Subcutaneous abdominal adipose tissue (tissue), 5 donors: ENCODE measurements at regions not wholly inside any gene's neighbourhood (a gene's known extent, or its start where the extent isn't known, plus 50 kb on each side); places are given as distances from the start of the nearest gene placed in this dataset.

Experiments
- H3K27ac ChIP-seq: one replicate; pipeline ENCODE4 v1.7.0; 2013; ENCODE audit warnings: low read depth, mild to moderate bottlenecking, inconsistent platforms, low read length, moderate library complexity
- H3K27me3 ChIP-seq, 5 donors: one replicate each; pipeline ENCODE4 v1.7.0; 2013; ENCODE audit warnings: low read length in 5 of 5, inconsistent platforms in 1 of 5; ENCODE audit not compliant: control insufficient read depth in 5 of 5, insufficient read depth in 4 of 5
- H3K36me3 ChIP-seq, 5 donors: one replicate each; pipeline ENCODE4 v1.7.0; 2013; ENCODE audit warnings: low read length in 5 of 5; ENCODE audit not compliant: control insufficient read depth in 5 of 5, insufficient read depth in 5 of 5
- H3K4me1 ChIP-seq, 5 donors: one replicate each; pipeline ENCODE4 v1.7.0; 2013; ENCODE audit warnings: low read length in 5 of 5, mild to moderate bottlenecking in 3 of 5, moderate library complexity in 1 of 5; ENCODE audit not compliant: control insufficient read depth in 5 of 5, insufficient read depth in 5 of 5
- H3K4me3 ChIP-seq, 5 donors: one replicate each; pipeline ENCODE4 v1.7.0; 2013; ENCODE audit warnings: low read length in 5 of 5, low read depth in 1 of 5
- H3K9ac ChIP-seq, 5 donors: one replicate each; pipeline ENCODE4 v1.7.0; 2013; ENCODE audit warnings: low read length in 5 of 5, mild to moderate bottlenecking in 4 of 5, moderate library complexity in 3 of 5
- H3K9me3 ChIP-seq, 5 donors: one replicate each; pipeline ENCODE4 v1.7.0; 2013; ENCODE audit warnings: low read length in 5 of 5; ENCODE audit not compliant: control insufficient read depth in 5 of 5
- donor health status: healthy.
- donor health status: healthy.
- donor health status: healthy.
- donor health status: healthy.
- donor health status: healthy.

- Histone ChIP-seq H3K27me3 (peaks cover 0 to 3% (median 0%) of the 10 kb centered on the region in 5 donors), H3K4me3 (no peak overlapping the region), H3K27ac (no peak overlapping the region), H3K4me1 (peaks cover 0 to 3% (median 0%) of the 10 kb centered on the region in 5 donors), H3K36me3 (no peaks in the 10 kb centered on the region), H3K9ac (no peak overlapping the region), H3K9me3 (peaks cover 10 to 40% (median 13%) of the 10 kb centered on the region in 5 donors)
Measured at GRCh38 chr2:575727-576236, 101.4 kb downstream of the TMEM18 start.

DNA sequence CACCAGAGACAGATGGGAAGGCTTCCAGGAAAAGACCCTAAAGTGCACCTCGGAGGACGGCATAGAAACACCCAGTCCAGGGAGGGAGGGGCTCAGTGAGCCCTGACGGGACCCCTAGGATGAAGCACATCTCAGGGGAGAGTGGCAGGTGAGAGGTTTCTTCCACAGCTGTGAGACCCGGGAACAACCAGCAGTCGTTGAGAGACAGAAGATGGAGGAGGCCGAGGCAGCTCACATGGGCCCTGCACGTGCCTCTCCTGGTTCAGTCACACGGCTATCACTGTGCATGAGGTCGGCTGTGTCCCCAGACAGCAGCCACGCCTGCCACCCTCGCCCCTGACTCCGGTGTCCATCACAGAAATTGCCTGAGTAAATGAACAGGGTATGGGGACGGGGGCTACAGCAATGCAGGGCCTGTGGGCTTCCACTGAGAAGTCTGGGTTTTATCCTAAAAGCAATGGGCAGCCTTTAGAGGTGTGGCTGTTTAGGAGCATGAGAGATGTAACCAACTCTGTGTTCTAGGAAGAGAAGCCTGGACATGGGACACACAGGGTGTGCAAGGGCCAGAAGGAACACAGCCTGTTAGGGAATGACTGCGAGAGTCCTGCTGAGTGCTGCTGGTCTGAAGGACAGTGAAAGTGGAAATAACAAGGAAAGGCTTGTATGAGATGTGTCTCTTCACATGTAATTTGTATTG, 102.0 kb downstream of the TMEM18 start:
- H3K9ac ChIP-seq = no peak overlapping the region
- no peak overlapping the region for H3K4me3 ChIP-seq
- H3K9me3 ChIP-seq = peaks cover 10 to 40% (median 13%) of the 10 kb centered on the region in 5 donors
- no peak overlapping the region for H3K27ac ChIP-seq
- no peaks in the 10 kb centered on the region for H3K27me3 ChIP-seq
- H3K36me3 ChIP-seq = no peaks in the 10 kb centered on the region
- H3K4me1 ChIP-seq = peaks cover 0 to 3% (median 0%) of the 10 kb centered on the region in 5 donors

- Histone ChIP-seq H3K4me1 (peaks cover 0 to 5% (median 0%) of the 10 kb centered on the region in 5 donors), H3K27me3 (peaks cover 0 to 4% (median 3%) of the 10 kb centered on the region in 5 donors), H3K36me3 (no peaks in the 10 kb centered on the region), H3K9me3 (peaks cover 10 to 40% (median 13%) of the 10 kb centered on the region in 5 donors), H3K9ac (no peak overlapping the region), H3K4me3 (no peak overlapping the region), H3K27ac (no peak overlapping the region)
Measured at GRCh38 chr2:573805-574392, 103.3 kb downstream of the TMEM18 start.

GRCh38 chr2:573025-573424, 104.2 kb downstream of the TMEM18 start:
- Histone ChIP-seq H3K4me1 (peaks cover 0 to 11% (median 1%) of the 10 kb centered on the region in 5 donors), H3K27me3 (peaks cover 1 to 11% (median 5%) of the 10 kb centered on the region in 5 donors), H3K9ac (no peak overlapping the region), H3K27ac (no peak overlapping the region), H3K9me3 (peaks cover 10 to 40% (median 13%) of the 10 kb centered on the region in 5 donors), H3K4me3 (no peak overlapping the region), H3K36me3 (no peaks in the 10 kb centered on the region)

- Histone ChIP-seq H3K9ac (no peak overlapping the region), H3K4me1 (peaks cover 0 to 7% (median 2%) of the 10 kb centered on the region in 5 donors), H3K9me3 (peaks cover 0 to 17% (median 2%) of the 10 kb centered on the region in 5 donors), H3K27ac (no peak overlapping the region), H3K27me3 (peaks cover 3 to 18% (median 9%) of the 10 kb centered on the region in 5 donors), H3K36me3 (no peaks in the 10 kb centered on the region), H3K4me3 (no peak overlapping the region)
Measured at GRCh38 chr2:569681-570080, 107.5 kb downstream of the TMEM18 start.

DNA sequence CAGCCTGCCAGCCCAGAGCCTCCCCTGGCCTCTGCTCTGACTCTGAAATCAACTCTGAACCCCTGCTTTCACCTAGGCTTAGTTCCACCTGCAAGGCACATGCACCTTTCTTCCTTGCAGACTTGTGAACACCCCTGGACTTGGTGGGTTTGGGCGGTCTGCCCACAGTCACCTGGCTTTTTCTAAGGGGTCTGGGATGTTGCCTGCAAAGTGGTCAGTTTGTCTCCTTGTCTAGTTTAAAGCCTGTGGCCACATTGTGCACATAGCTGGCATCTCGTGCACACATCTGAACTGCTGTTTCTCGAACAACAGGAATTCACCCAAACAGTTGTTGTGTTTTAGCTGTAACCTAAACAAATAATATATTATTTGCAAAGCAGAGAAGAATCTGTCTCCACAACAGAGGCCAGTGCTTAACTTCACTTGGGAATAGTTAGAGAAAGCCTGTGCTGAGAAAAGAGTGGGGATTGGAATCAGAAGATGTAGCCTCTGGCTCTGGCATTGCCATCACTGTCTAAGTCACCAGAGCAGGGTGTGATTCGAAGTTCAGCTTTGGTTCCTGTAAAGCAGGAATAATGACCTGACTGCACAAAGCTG, 108.5 kb downstream of the TMEM18 start:
- H3K4me3 ChIP-seq = no peak overlapping the region
- H3K27me3 ChIP-seq = peaks cover 3 to 18% (median 9%) of the 10 kb centered on the region in 5 donors
- H3K4me1 ChIP-seq = peaks cover 0 to 7% (median 2%) of the 10 kb centered on the region in 5 donors
- H3K27ac ChIP-seq = no peak overlapping the region
- no peaks in the 10 kb centered on the region for H3K36me3 ChIP-seq
- H3K9ac ChIP-seq = no peak overlapping the region
- H3K9me3 ChIP-seq = peaks cover 0 to 17% (median 2%) of the 10 kb centered on the region in 5 donors

DNA sequence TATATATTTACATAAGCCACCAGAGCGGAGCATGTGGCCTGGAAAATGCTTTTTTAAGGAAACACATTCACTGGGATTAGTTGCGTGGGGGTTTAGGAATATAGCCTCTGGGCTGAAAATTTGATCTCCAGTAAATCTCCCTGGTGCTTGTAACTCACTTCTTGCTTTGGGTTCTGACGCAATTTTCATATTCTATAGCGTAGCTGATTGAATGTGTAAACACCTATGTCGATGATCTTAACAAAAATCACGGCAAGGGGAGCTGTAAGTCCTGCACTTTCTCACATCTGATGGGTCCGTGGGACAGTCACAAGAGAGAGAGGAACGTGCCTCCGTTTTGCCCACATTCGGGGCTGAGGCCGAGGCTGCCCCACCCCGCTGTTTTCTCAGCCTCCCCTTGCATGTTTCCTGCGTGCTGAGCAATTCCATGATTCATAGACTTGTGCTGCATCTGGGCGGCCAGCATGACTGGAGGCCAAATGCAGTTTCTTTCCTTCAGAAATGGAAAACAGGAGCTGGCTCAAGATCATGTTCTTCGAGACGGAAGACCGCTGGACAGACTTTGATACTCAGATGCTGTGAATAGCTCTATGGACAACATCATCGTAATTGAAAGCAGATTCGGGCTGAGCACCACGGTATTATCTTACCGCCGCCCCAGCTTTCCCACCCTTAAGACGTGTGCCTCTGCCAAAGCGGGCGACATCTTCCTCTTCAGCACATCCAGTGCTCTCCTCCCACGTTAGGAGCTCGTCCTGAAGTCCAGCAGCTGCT, 109.2 kb downstream of the TMEM18 start:
- H3K4me3 ChIP-seq = peak overlapping the region in 2 of 5 donors; percentile 10 to 33
- H3K27me3 ChIP-seq = peaks cover 3 to 18% (median 9%) of the 10 kb centered on the region in 5 donors
- no peak overlapping the region for H3K9ac ChIP-seq
- H3K9me3 ChIP-seq = peaks cover 0 to 17% (median 2%) of the 10 kb centered on the region in 5 donors
- no peaks in the 10 kb centered on the region for H3K36me3 ChIP-seq
- H3K27ac ChIP-seq = no peak overlapping the region
- H3K4me1 ChIP-seq = peaks cover 0 to 7% (median 2%) of the 10 kb centered on the region in 5 donors

- Histone ChIP-seq H3K9ac (no peak overlapping the region), H3K9me3 (peaks cover 0 to 16% (median 2%) of the 10 kb centered on the region in 5 donors), H3K4me3 (no peak overlapping the region), H3K36me3 (no peaks in the 10 kb centered on the region), H3K27me3 (peaks cover 3 to 18% (median 9%) of the 10 kb centered on the region in 5 donors), H3K27ac (no peak overlapping the region), H3K4me1 (peaks cover 0 to 7% (median 2%) of the 10 kb centered on the region in 5 donors)
Measured at GRCh38 chr2:567496-567864, 109.7 kb downstream of the TMEM18 start.

GRCh38 chr2:566379-567313, 110.6 kb downstream of the TMEM18 start:
- peaks cover 0 to 8% (median 0%) of the 10 kb centered on the region in 5 donors for H3K9me3 ChIP-seq
- H3K27me3 ChIP-seq = peaks cover 3 to 18% (median 9%) of the 10 kb centered on the region in 5 donors
- H3K36me3 ChIP-seq = no peaks in the 10 kb centered on the region
- H3K4me3 ChIP-seq = no peak overlapping the region
- no peak overlapping the region for H3K27ac ChIP-seq
- H3K9ac ChIP-seq = no peak overlapping the region
- H3K4me1 ChIP-seq = peaks cover 0 to 7% (median 2%) of the 10 kb centered on the region in 5 donors
